Glutamatergic neuron (in vitro differentiated cells): ENCODE measurements at regions not wholly inside any gene's neighbourhood (a gene's known extent, or its start where the extent isn't known, plus 50 kb on each side); places are given as distances from the start of the nearest gene placed in this dataset.

Experiments
- DNase-seq: peaks from one replicate; pipeline ENCODE4 v3.0.0; 2022
- H3K27ac Mint-ChIP-seq: one replicate; pipeline ENCODE4 v1.8.0; 2020; ENCODE audit warnings: mild to moderate bottlenecking, mixed read lengths, inconsistent platforms; ENCODE audit not compliant: unreplicated experiment
- H3K27me3 Mint-ChIP-seq: one replicate; pipeline ENCODE4 v1.8.0; 2020; ENCODE audit warnings: mild to moderate bottlenecking, moderate library complexity, mixed read lengths, inconsistent platforms; ENCODE audit not compliant: unreplicated experiment
- H3K36me3 Mint-ChIP-seq: one replicate; pipeline ENCODE4 v1.8.0; 2020; ENCODE audit warnings: mild to moderate bottlenecking, mixed read lengths, inconsistent platforms; ENCODE audit not compliant: unreplicated experiment
- H3K4me1 Mint-ChIP-seq: one replicate; pipeline ENCODE4 v1.8.0; 2020; ENCODE audit warnings: mild to moderate bottlenecking, low read depth, mixed read lengths, inconsistent platforms; ENCODE audit not compliant: unreplicated experiment
- H3K4me3 Mint-ChIP-seq: one replicate; pipeline ENCODE4 v1.8.0; 2020; ENCODE audit warnings: mild to moderate bottlenecking, mixed read lengths, inconsistent platforms; ENCODE audit not compliant: unreplicated experiment
- H3K9me3 Mint-ChIP-seq: one replicate; pipeline ENCODE4 v1.8.0; 2020; ENCODE audit warnings: mild to moderate bottlenecking, moderate library complexity, mixed read lengths, inconsistent platforms; ENCODE audit not compliant: unreplicated experiment
- CTCF ChIP-seq: fragments of 200-600 bp; sonication (generic); IDR thresholded peaks from one replicate; pipeline ENCODE4 v1.5.0; 2021; ENCODE audit not compliant: partially characterized antibody, unreplicated experiment

DNA sequence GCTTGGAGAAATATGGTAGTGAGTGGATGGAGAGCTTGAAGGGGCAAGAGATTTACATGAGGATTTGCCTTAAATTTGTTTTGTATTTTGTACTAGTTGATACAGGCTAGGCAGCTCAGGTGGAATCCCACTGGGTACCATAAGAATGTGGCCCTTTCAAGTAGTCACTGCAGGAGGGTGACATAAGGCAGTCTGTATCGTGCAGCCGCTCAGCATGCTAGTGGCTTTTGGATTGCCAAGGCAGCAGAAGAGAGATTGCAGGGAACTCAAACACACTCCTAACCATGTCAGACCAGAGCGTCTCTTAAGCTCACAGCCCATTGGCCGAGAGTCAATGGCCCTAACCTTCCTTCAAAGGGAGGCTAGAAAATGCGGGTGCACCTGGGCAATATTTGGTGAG is 420.0 kb downstream of the ADGRL2 start:
- H3K36me3 Mint-ChIP-seq, result no peaks in the 10 kb centered on the region
- TF ChIP-seq CTCF, result no peak
- no peak overlapping the region for H3K27ac Mint-ChIP-seq
- no peak overlapping the region for H3K4me3 Mint-ChIP-seq
- no peak for DNase-seq
- no peaks in the 10 kb centered on the region for H3K27me3 Mint-ChIP-seq
- no peaks in the 10 kb centered on the region for H3K9me3 Mint-ChIP-seq
- H3K4me1 Mint-ChIP-seq, result peaks cover 2% of the 10 kb centered on the region

- no peaks in the 10 kb centered on the region for H3K9me3 Mint-ChIP-seq
- H3K4me3 Mint-ChIP-seq, result no peak overlapping the region
- peaks cover 2% of the 10 kb centered on the region for H3K4me1 Mint-ChIP-seq
- TF ChIP-seq CTCF, result no peak
- DNase-seq, result no peak
- H3K27me3 Mint-ChIP-seq, result no peaks in the 10 kb centered on the region
- H3K36me3 Mint-ChIP-seq, result no peaks in the 10 kb centered on the region
- H3K27ac Mint-ChIP-seq, result no peak overlapping the region
These were observed 419.1 kb downstream of the ADGRL2 start for GRCh38 chr1:82219841-82220240.

- Mint-ChIP-seq H3K27me3 (no peaks in the 10 kb centered on the region), H3K4me1 (peaks cover 2% of the 10 kb centered on the region), H3K36me3 (no peaks in the 10 kb centered on the region), H3K4me3 (no peak overlapping the region), H3K27ac (no peak overlapping the region), H3K9me3 (no peaks in the 10 kb centered on the region)
- DNase-seq, result no peak
- TF ChIP-seq CTCF, result no peak
These were observed 418.1 kb downstream of the ADGRL2 start for GRCh38 chr1:82218846-82219245.

DNA sequence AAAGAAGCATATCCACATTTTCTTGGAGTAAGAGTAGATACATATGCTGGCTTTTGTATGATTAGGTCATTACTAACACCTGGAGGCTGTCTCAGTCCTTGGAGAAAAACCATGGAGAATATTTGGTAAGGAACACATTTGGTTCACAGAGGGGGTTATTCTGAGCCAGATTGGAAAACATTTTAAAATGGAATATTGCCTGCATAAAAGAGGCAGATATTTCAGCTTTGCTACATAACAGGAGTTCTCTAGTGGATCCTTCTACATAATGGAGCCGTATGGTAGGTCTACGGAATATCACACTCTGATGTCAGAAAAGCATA is 415.1 kb downstream of the ADGRL2 start:
- TF ChIP-seq CTCF, result no peak

GRCh38 chr1:82215056-82215852 is 414.5 kb downstream of the ADGRL2 start:
- H3K27ac Mint-ChIP-seq, result no peak overlapping the region
- TF ChIP-seq CTCF, result no peak
- DNase-seq, result no peak
- no peaks in the 10 kb centered on the region for H3K4me1 Mint-ChIP-seq
- H3K9me3 Mint-ChIP-seq, result no peaks in the 10 kb centered on the region
- H3K36me3 Mint-ChIP-seq, result no peaks in the 10 kb centered on the region
- H3K4me3 Mint-ChIP-seq, result no peak overlapping the region
- no peaks in the 10 kb centered on the region for H3K27me3 Mint-ChIP-seq

More for the DNA sequence above, 415.1 kb downstream of the ADGRL2 start:
- Mint-ChIP-seq H3K4me1 (no peaks in the 10 kb centered on the region), H3K27me3 (no peaks in the 10 kb centered on the region), H3K36me3 (no peaks in the 10 kb centered on the region), H3K9me3 (no peaks in the 10 kb centered on the region), H3K27ac (no peak overlapping the region), H3K4me3 (no peak overlapping the region)
- no peak for DNase-seq
